Activated naive CD8-positive, alpha-beta T cell treated with anti-CD3 and anti-CD28 coated beads for 36 hours (primary cell): ENCODE measurements at regions not wholly inside any gene's neighbourhood (a gene's known extent, or its start where the extent isn't known, plus 50 kb on each side); places are given as distances from the start of the nearest gene placed in this dataset.

Source experiments
- DNase-seq: peaks from one replicate; pipeline ENCODE4 v3.0.0; 2021
- H3K27ac Mint-ChIP-seq: one replicate; pipeline ENCODE4 v1.8.0; 2022; ENCODE audit warnings: mild to moderate bottlenecking, moderate library complexity, mixed read lengths
- H3K27me3 Mint-ChIP-seq: one replicate; pipeline ENCODE4 v1.8.0; 2022; ENCODE audit warnings: mild to moderate bottlenecking, mixed read lengths
- H3K36me3 Mint-ChIP-seq: one replicate; pipeline ENCODE4 v1.8.0; 2021; ENCODE audit warnings: mild to moderate bottlenecking, mixed read lengths
- H3K4me1 Mint-ChIP-seq: one replicate; pipeline ENCODE4 v1.8.0; 2021; ENCODE audit warnings: mixed read lengths
- H3K4me3 Mint-ChIP-seq: one replicate; pipeline ENCODE4 v1.8.0; 2022; ENCODE audit warnings: mild to moderate bottlenecking, moderate library complexity, mixed read lengths
- H3K9me3 Mint-ChIP-seq: one replicate; pipeline ENCODE4 v1.8.0; 2022; ENCODE audit warnings: mixed read lengths

- Mint-ChIP-seq H3K9me3 (peaks cover 5% of the 10 kb centered on the region), H3K27ac (no peak overlapping the region), H3K4me3 (no peak overlapping the region), H3K36me3 (no peaks in the 10 kb centered on the region), H3K4me1 (no peaks in the 10 kb centered on the region), H3K27me3 (no peaks in the 10 kb centered on the region)
- no peak for DNase-seq
Measured at GRCh38 chr16:65671071-65671470, 549.2 kb upstream of the CDH11 start.

- Mint-ChIP-seq H3K4me1 (no peaks in the 10 kb centered on the region), H3K36me3 (no peaks in the 10 kb centered on the region), H3K27me3 (no peaks in the 10 kb centered on the region), H3K9me3 (peaks cover 10% of the 10 kb centered on the region), H3K4me3 (no peak overlapping the region), H3K27ac (no peak overlapping the region)
- DNase-seq, result no peak
Measured at GRCh38 chr16:65668064-65668595, 546.3 kb upstream of the CDH11 start.

- no peaks in the 10 kb centered on the region for H3K27me3 Mint-ChIP-seq
- no peaks in the 10 kb centered on the region for H3K4me1 Mint-ChIP-seq
Measured at GRCh38 chr16:65667011-65667578, 545.2 kb upstream of the CDH11 start.

GRCh38 chr16:65666132-65666941, 544.5 kb upstream of the CDH11 start:
- Mint-ChIP-seq H3K4me3 (no peak overlapping the region), H3K4me1 (no peaks in the 10 kb centered on the region), H3K27ac (no peak overlapping the region), H3K9me3 (peaks cover 8% of the 10 kb centered on the region), H3K36me3 (no peaks in the 10 kb centered on the region), H3K27me3 (no peaks in the 10 kb centered on the region)
- no peak for DNase-seq

More at GRCh38 chr16:65667011-65667578, 545.2 kb upstream of the CDH11 start:
- Mint-ChIP-seq H3K36me3 (no peaks in the 10 kb centered on the region), H3K27ac (no peak overlapping the region), H3K4me3 (no peak overlapping the region), H3K9me3 (peaks cover 8% of the 10 kb centered on the region)
- no peak for DNase-seq

- H3K4me3 Mint-ChIP-seq, result no peak overlapping the region
- H3K4me1 Mint-ChIP-seq, result no peaks in the 10 kb centered on the region
- H3K27me3 Mint-ChIP-seq, result no peaks in the 10 kb centered on the region
- no peaks in the 10 kb centered on the region for H3K36me3 Mint-ChIP-seq
- H3K27ac Mint-ChIP-seq, result no peak overlapping the region
- DNase-seq, result no peak
- H3K9me3 Mint-ChIP-seq, result peaks cover 8% of the 10 kb centered on the region
Measured at GRCh38 chr16:65665586-65665985, 543.7 kb upstream of the CDH11 start.

GRCh38 chr16:65663774-65664173, 541.9 kb upstream of the CDH11 start:
- H3K9me3 Mint-ChIP-seq, result peaks cover 5% of the 10 kb centered on the region
- no peaks in the 10 kb centered on the region for H3K36me3 Mint-ChIP-seq

GRCh38 chr16:65662256-65662655, 540.4 kb upstream of the CDH11 start:
- no peaks in the 10 kb centered on the region for H3K36me3 Mint-ChIP-seq
- H3K9me3 Mint-ChIP-seq, result peaks cover 5% of the 10 kb centered on the region
- DNase-seq, result no peak
- H3K27me3 Mint-ChIP-seq, result no peaks in the 10 kb centered on the region
- no peak overlapping the region for H3K4me3 Mint-ChIP-seq
- no peaks in the 10 kb centered on the region for H3K4me1 Mint-ChIP-seq
- no peak overlapping the region for H3K27ac Mint-ChIP-seq

More at GRCh38 chr16:65663774-65664173, 541.9 kb upstream of the CDH11 start:
- no peak overlapping the region for H3K4me3 Mint-ChIP-seq
- H3K27ac Mint-ChIP-seq, result no peak overlapping the region
- H3K4me1 Mint-ChIP-seq, result no peaks in the 10 kb centered on the region
- H3K27me3 Mint-ChIP-seq, result no peaks in the 10 kb centered on the region
- DNase-seq, result no peak

GRCh38 chr16:65661558-65661957, 539.7 kb upstream of the CDH11 start:
- no peak for DNase-seq
- no peak overlapping the region for H3K27ac Mint-ChIP-seq
- no peaks in the 10 kb centered on the region for H3K4me1 Mint-ChIP-seq
- no peak overlapping the region for H3K4me3 Mint-ChIP-seq
- H3K27me3 Mint-ChIP-seq, result no peaks in the 10 kb centered on the region
- no peaks in the 10 kb centered on the region for H3K36me3 Mint-ChIP-seq
- peaks cover 5% of the 10 kb centered on the region for H3K9me3 Mint-ChIP-seq

- H3K9me3 Mint-ChIP-seq, result peaks cover 5% of the 10 kb centered on the region
- no peaks in the 10 kb centered on the region for H3K36me3 Mint-ChIP-seq
- H3K27ac Mint-ChIP-seq, result no peak overlapping the region
- H3K27me3 Mint-ChIP-seq, result no peaks in the 10 kb centered on the region
- no peaks in the 10 kb centered on the region for H3K4me1 Mint-ChIP-seq
- no peak overlapping the region for H3K4me3 Mint-ChIP-seq
- no peak for DNase-seq
Measured at GRCh38 chr16:65660390-65660789, 538.5 kb upstream of the CDH11 start.

- H3K4me1 Mint-ChIP-seq, result no peaks in the 10 kb centered on the region
- H3K27me3 Mint-ChIP-seq, result no peaks in the 10 kb centered on the region
- no peaks in the 10 kb centered on the region for H3K36me3 Mint-ChIP-seq
- no peak overlapping the region for H3K4me3 Mint-ChIP-seq
- H3K9me3 Mint-ChIP-seq, result peaks cover 5% of the 10 kb centered on the region
- no peak overlapping the region for H3K27ac Mint-ChIP-seq
- DNase-seq, result no peak
Measured at GRCh38 chr16:65659758-65660157, 537.9 kb upstream of the CDH11 start.

- Mint-ChIP-seq H3K27me3 (no peaks in the 10 kb centered on the region), H3K4me3 (no peak overlapping the region), H3K27ac (no peak overlapping the region), H3K9me3 (peaks cover 5% of the 10 kb centered on the region), H3K36me3 (no peaks in the 10 kb centered on the region), H3K4me1 (no peaks in the 10 kb centered on the region)
- no peak for DNase-seq
Measured at GRCh38 chr16:65658787-65659220, 536.9 kb upstream of the CDH11 start.

GRCh38 chr16:65658349-65658748, 536.5 kb upstream of the CDH11 start:
- Mint-ChIP-seq H3K27ac (no peak overlapping the region), H3K4me1 (no peaks in the 10 kb centered on the region), H3K4me3 (no peak overlapping the region), H3K27me3 (no peaks in the 10 kb centered on the region), H3K9me3 (peaks cover 1% of the 10 kb centered on the region), H3K36me3 (no peaks in the 10 kb centered on the region)
- no peak for DNase-seq

GRCh38 chr16:65657556-65657955, 535.7 kb upstream of the CDH11 start:
- no peaks in the 10 kb centered on the region for H3K36me3 Mint-ChIP-seq
- H3K27me3 Mint-ChIP-seq, result no peaks in the 10 kb centered on the region
- H3K27ac Mint-ChIP-seq, result no peak overlapping the region
- H3K4me3 Mint-ChIP-seq, result no peak overlapping the region
- no peaks in the 10 kb centered on the region for H3K4me1 Mint-ChIP-seq
- H3K9me3 Mint-ChIP-seq, result no peaks in the 10 kb centered on the region
- no peak for DNase-seq

GRCh38 chr16:65657071-65657494, 535.2 kb upstream of the CDH11 start:
- no peak for DNase-seq
- no peaks in the 10 kb centered on the region for H3K4me1 Mint-ChIP-seq
- no peak overlapping the region for H3K4me3 Mint-ChIP-seq
- H3K9me3 Mint-ChIP-seq, result no peaks in the 10 kb centered on the region
- H3K27me3 Mint-ChIP-seq, result no peaks in the 10 kb centered on the region
- H3K36me3 Mint-ChIP-seq, result no peaks in the 10 kb centered on the region
- no peak overlapping the region for H3K27ac Mint-ChIP-seq

GRCh38 chr16:65655802-65656201, 533.9 kb upstream of the CDH11 start:
- no peak overlapping the region for H3K27ac Mint-ChIP-seq
- H3K4me3 Mint-ChIP-seq, result no peak overlapping the region
- no peaks in the 10 kb centered on the region for H3K4me1 Mint-ChIP-seq
- no peak for DNase-seq
- H3K27me3 Mint-ChIP-seq, result no peaks in the 10 kb centered on the region
- H3K9me3 Mint-ChIP-seq, result no peaks in the 10 kb centered on the region
- H3K36me3 Mint-ChIP-seq, result no peaks in the 10 kb centered on the region

- H3K4me3 Mint-ChIP-seq, result no peak overlapping the region
- no peaks in the 10 kb centered on the region for H3K36me3 Mint-ChIP-seq
- H3K27me3 Mint-ChIP-seq, result no peaks in the 10 kb centered on the region
- H3K27ac Mint-ChIP-seq, result no peak overlapping the region
- no peaks in the 10 kb centered on the region for H3K4me1 Mint-ChIP-seq
- H3K9me3 Mint-ChIP-seq, result peaks cover 2% of the 10 kb centered on the region
- DNase-seq, result no peak
Measured at GRCh38 chr16:65648101-65648500, 526.2 kb upstream of the CDH11 start.
